Liver (tissue), 8 donors: ENCODE measurements at regions not wholly inside any gene's neighbourhood (a gene's known extent, or its start where the extent isn't known, plus 50 kb on each side); places are given as distances from the start of the nearest gene placed in this dataset.

Experiments used
- DNase-seq: peaks from one replicate; pipeline ENCODE4 v3.0.0-alpha.2; 2017; ENCODE audit warnings: low spot score
- H3K27ac ChIP-seq, 2 donors: one replicate each; pipeline ENCODE4 v1.7.0; 2013; ENCODE audit warnings: inconsistent platforms in 2 of 2, low read length in 2 of 2, control low read depth in 1 of 2, low read depth in 1 of 2, mild to moderate bottlenecking in 1 of 2
- H3K27me3 ChIP-seq, 4 donors: one replicate each; pipeline versions ENCODE4 v1.6.1 to v1.7.0; 2013; ENCODE audit warnings: low read length in 3 of 4, inconsistent platforms in 1 of 4, mild to moderate bottlenecking in 1 of 4, moderate library complexity in 1 of 4; ENCODE audit not compliant: control insufficient read depth in 4 of 4, insufficient read depth in 4 of 4
- H3K36me3 ChIP-seq, 4 donors: one replicate each; pipeline versions ENCODE4 v1.6.1 to v1.7.0; 2013; ENCODE audit warnings: low read length in 3 of 4, mild to moderate bottlenecking in 3 of 4, low read depth in 1 of 4, moderate library complexity in 1 of 4; ENCODE audit not compliant: control insufficient read depth in 4 of 4, insufficient read depth in 3 of 4
- H3K4me1 ChIP-seq, 4 donors: one replicate each; pipeline versions ENCODE4 v1.6.1 to v1.7.0; 2013; ENCODE audit warnings: low read length in 3 of 4, mild to moderate bottlenecking in 3 of 4, moderate library complexity in 1 of 4; ENCODE audit not compliant: control insufficient read depth in 4 of 4, insufficient read depth in 4 of 4
- H3K4me3 ChIP-seq, 3 donors: one replicate each; pipeline versions ENCODE4 v1.6.1 to v1.7.0; 2013; ENCODE audit warnings: low read length in 3 of 3, control low read depth in 1 of 3, low read depth in 1 of 3, mild to moderate bottlenecking in 1 of 3
- H3K9ac ChIP-seq, 2 donors: one replicate each; pipeline ENCODE4 v1.7.0; 2013; ENCODE audit warnings: low read length in 2 of 2, mild to moderate bottlenecking in 2 of 2, moderate library complexity in 2 of 2, control low read depth in 1 of 2, low read depth in 1 of 2
- H3K9me3 ChIP-seq, 4 donors: one replicate each; pipeline versions ENCODE4 v1.6.1 to v1.7.0; 2013; ENCODE audit warnings: low read length in 3 of 4; ENCODE audit not compliant: control insufficient read depth in 4 of 4
- EGR1 ChIP-seq, 2 donors: IDR thresholded peaks; 2 replicates each; pipeline ENCODE4 v1.6.1; 2016 to 2018; ENCODE audit warnings: antibody characterized with exemption in 2 of 2, low read depth in 2 of 2
- FOXA1 ChIP-seq: IDR thresholded peaks from 2 replicates; pipeline ENCODE4 v1.6.1; 2016; ENCODE audit warnings: antibody characterized with exemption
- FOXA2 ChIP-seq: IDR thresholded peaks from 2 replicates; pipeline ENCODE4 v1.6.1; 2016; ENCODE audit warnings: antibody characterized with exemption
- GABPA ChIP-seq, 2 donors: IDR thresholded peaks in 1 of 2; conservative IDR thresholded peaks in 1 of 2; 2 replicates each; pipeline ENCODE4 v1.6.1; 2016; ENCODE audit warnings: antibody characterized with exemption in 2 of 2, mild to moderate bottlenecking in 1 of 2, moderate library complexity in 1 of 2
- HNF4A ChIP-seq, 2 donors: conservative IDR thresholded peaks; 2 replicates each; pipeline ENCODE4 v1.6.1; 2016; ENCODE audit warnings: antibody characterized with exemption in 2 of 2, mild to moderate bottlenecking in 2 of 2
- HNF4G ChIP-seq: IDR thresholded peaks from 2 replicates; pipeline ENCODE4 v1.6.1; 2016; ENCODE audit warnings: antibody characterized with exemption
- JUND ChIP-seq, 2 donors: IDR thresholded peaks; 2 replicates each; pipeline ENCODE4 v1.6.1; 2016; ENCODE audit warnings: antibody characterized with exemption in 2 of 2
- NR2F2 ChIP-seq: IDR thresholded peaks from 2 replicates; pipeline ENCODE4 v1.6.1; 2016; ENCODE audit warnings: antibody characterized with exemption
- RAD21 ChIP-seq, 2 donors: IDR thresholded peaks; 2 replicates each; pipeline ENCODE4 v1.6.1; 2016; ENCODE audit warnings: antibody characterized with exemption in 2 of 2, mild to moderate bottlenecking in 2 of 2
- SP1 ChIP-seq: IDR thresholded peaks from 2 replicates; pipeline ENCODE4 v1.6.1; 2018; ENCODE audit warnings: antibody characterized with exemption, mild to moderate bottlenecking
- TAF1 ChIP-seq: conservative IDR thresholded peaks from 2 replicates; pipeline ENCODE4 v1.6.1; 2016; ENCODE audit warnings: antibody characterized with exemption, mild to moderate bottlenecking
- WGBS: extraction: QIAGEN DNeasy Blood & Tissue Kit; methylation state at CpG from one replicate; pipeline ENCODE4 v1.1.7; 2013; 5-methylcytosine and 5-hydroxymethylcytosine counted together
- TF ChIP-seq, protein P1 (sequence below): fragments of 150-350 bp; IDR thresholded peaks from 2 replicates; pipeline ENCODE4 v1.5.1; 2017; ENCODE audit warnings: improper control_type of control experiment, low read depth, low read length; ENCODE audit not compliant: missing input control
- TF ChIP-seq, protein P2 (sequence below): IDR thresholded peaks from 2 replicates; pipeline ENCODE4 v1.6.1; 2016; ENCODE audit warnings: antibody characterized with exemption
- TF ChIP-seq, protein P3 (sequence below): IDR thresholded peaks from 2 replicates; pipeline ENCODE4 v1.6.1; 2016; ENCODE audit warnings: antibody characterized with exemption
- TF ChIP-seq, protein P4 (sequence below): IDR thresholded peaks from 2 replicates; pipeline ENCODE4 v1.6.1; 2016; ENCODE audit warnings: antibody characterized with exemption
- donor health status: healthy.
- donor health status: healthy.
- donor health status: healthy.
- donor health status: healthy.
- donor health status: healthy.

DNA sequence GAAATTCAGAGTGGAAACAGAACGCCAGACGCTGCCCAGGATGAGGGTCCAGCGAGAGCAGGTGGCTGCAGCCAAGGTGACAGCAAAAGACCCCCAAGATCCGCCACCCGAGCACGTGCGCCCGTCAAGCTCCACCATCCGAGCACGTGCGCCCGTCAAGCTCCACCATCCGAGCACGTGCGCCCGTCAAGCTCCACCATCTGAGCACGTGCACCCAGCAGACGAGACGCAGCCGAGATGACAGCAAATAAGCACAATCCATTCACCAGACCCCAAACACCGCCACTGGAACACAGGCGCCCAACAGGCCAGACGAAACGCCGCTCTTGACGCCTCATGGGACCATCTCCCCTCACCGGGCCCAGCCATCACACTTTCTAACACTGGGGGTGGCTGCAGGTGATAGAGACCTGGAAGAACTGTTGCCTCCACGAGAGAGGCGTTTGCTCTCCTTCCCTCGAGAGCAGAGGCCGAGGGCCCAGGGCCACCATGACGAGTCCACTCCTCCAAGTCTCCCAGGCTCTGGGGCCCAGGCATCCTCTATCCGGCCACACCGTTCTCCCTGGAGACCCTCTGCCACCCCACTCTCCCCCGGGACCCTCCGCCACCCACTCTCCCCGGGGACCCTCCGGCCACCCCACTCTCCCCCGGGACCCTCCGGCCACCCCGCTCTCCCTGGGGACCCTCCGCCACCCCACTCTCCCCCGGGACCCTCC is 62.1 kb upstream of the GALNT9 start:
- H3K4me1 ChIP-seq: no peaks in the 10 kb centered on the region
- no peak for TF ChIP-seq HNF4G
- TF ChIP-seq, protein P1, sequence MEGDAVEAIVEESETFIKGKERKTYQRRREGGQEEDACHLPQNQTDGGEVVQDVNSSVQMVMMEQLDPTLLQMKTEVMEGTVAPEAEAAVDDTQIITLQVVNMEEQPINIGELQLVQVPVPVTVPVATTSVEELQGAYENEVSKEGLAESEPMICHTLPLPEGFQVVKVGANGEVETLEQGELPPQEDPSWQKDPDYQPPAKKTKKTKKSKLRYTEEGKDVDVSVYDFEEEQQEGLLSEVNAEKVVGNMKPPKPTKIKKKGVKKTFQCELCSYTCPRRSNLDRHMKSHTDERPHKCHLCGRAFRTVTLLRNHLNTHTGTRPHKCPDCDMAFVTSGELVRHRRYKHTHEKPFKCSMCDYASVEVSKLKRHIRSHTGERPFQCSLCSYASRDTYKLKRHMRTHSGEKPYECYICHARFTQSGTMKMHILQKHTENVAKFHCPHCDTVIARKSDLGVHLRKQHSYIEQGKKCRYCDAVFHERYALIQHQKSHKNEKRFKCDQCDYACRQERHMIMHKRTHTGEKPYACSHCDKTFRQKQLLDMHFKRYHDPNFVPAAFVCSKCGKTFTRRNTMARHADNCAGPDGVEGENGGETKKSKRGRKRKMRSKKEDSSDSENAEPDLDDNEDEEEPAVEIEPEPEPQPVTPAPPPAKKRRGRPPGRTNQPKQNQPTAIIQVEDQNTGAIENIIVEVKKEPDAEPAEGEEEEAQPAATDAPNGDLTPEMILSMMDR: no peak
- no peak for TF ChIP-seq FOXA1
- no peak for TF ChIP-seq EGR1 (IDR thresholded peaks at IDR 0.05; ENCODE audit: low read depth in 2 of 2)
- TF ChIP-seq, protein P2, sequence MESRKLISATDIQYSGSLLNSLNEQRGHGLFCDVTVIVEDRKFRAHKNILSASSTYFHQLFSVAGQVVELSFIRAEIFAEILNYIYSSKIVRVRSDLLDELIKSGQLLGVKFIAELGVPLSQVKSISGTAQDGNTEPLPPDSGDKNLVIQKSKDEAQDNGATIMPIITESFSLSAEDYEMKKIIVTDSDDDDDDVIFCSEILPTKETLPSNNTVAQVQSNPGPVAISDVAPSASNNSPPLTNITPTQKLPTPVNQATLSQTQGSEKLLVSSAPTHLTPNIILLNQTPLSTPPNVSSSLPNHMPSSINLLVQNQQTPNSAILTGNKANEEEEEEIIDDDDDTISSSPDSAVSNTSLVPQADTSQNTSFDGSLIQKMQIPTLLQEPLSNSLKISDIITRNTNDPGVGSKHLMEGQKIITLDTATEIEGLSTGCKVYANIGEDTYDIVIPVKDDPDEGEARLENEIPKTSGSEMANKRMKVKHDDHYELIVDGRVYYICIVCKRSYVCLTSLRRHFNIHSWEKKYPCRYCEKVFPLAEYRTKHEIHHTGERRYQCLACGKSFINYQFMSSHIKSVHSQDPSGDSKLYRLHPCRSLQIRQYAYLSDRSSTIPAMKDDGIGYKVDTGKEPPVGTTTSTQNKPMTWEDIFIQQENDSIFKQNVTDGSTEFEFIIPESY: no peak
- TF ChIP-seq JUND (IDR thresholded peaks at IDR 0.05): no peak
- no peak for TF ChIP-seq TAF1
- TF ChIP-seq RAD21 (IDR thresholded peaks at IDR 0.05): no peak
- no peak for TF ChIP-seq HNF4A (conservative IDR thresholded peaks at IDR 0.05)
- no peak for TF ChIP-seq NR2F2
- TF ChIP-seq GABPA (IDR thresholded peaks at IDR 0.05 in 1 of 2, conservative IDR thresholded peaks at IDR 0.05 in 1 of 2): no peak
- TF ChIP-seq, protein P3, sequence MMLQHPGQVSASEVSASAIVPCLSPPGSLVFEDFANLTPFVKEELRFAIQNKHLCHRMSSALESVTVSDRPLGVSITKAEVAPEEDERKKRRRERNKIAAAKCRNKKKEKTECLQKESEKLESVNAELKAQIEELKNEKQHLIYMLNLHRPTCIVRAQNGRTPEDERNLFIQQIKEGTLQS: no peak
- no peak overlapping the region for H3K27ac ChIP-seq
- WGBS: 88% methylated on average over 43 of the region's 43 CpGs
- no peak overlapping the region for H3K9ac ChIP-seq
- peaks cover 0 to 4% (median 1%) of the 10 kb centered on the region in 4 donors for H3K27me3 ChIP-seq
- H3K36me3 ChIP-seq: no peaks in the 10 kb centered on the region
- no peaks in the 10 kb centered on the region for H3K9me3 ChIP-seq
- no peak for DNase-seq
- no peak overlapping the region for H3K4me3 ChIP-seq

DNA sequence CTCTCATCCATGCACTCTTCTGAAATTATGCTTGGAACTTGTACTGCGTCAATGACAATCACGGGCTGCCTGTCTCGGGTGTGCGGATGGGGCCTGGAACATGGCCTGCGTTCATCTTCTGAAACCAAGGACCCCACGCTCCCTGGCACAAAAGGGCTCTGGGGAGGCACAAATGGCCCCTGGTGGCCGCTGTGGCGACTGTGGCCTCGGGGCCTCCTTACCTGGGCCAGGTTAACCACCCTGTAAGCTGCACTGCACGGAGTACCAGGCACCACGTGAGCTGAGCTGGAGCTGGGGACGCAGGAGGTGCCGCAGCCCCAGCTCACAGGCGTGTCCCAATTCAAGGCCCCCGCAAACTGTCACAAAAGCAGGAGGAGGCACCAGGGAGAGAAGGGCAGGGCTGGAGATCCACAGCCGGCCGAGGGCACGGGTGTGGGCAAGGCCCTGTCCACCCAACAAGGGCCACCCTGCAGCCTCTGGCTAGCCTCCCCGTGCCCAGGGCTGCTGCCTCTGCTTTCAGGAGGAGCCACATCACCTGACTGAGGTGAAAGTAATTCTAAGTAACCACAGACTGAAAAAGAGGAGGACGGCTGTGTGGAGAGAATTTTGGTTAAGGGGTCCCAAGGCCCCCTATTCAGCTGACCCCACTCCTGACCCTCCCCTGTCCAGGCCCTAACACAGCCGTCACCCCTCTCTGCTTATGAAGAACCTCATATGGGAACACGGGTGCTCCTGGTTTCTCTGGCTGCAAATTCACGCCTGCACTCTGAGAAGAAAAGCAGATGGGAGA is 61.1 kb upstream of the GALNT9 start:
- Histone ChIP-seq H3K9ac (no peak overlapping the region), H3K4me3 (no peak overlapping the region), H3K27me3 (peaks cover 0 to 4% (median 1%) of the 10 kb centered on the region in 4 donors), H3K9me3 (no peaks in the 10 kb centered on the region), H3K36me3 (no peaks in the 10 kb centered on the region), H3K4me1 (no peaks in the 10 kb centered on the region), H3K27ac (no peak overlapping the region)
- TF ChIP-seq HNF4G (no peak), FOXA1 (no peak), RAD21 (IDR thresholded peaks at IDR 0.05) (no peak), EGR1 (IDR thresholded peaks at IDR 0.05; ENCODE audit: low read depth in 2 of 2) (no peak), SP1 (no peak), HNF4A (conservative IDR thresholded peaks at IDR 0.05) (no peak), JUND (IDR thresholded peaks at IDR 0.05) (no peak), FOXA2 (no peak), TAF1 (no peak), NR2F2 (no peak)
- TF ChIP-seq, protein P4, sequence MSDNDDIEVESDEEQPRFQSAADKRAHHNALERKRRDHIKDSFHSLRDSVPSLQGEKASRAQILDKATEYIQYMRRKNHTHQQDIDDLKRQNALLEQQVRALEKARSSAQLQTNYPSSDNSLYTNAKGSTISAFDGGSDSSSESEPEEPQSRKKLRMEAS: no peak
- TF ChIP-seq, protein P3: no peak
- TF ChIP-seq, protein P1: no peak
- WGBS: 83% methylated on average over 23 of the region's 23 CpGs
- no peak for DNase-seq
